K562 (cell line): ENCODE measurements at regions not wholly inside any gene's neighbourhood (a gene's known extent, or its start where the extent isn't known, plus 50 kb on each side); places are given as distances from the start of the nearest gene placed in this dataset.

Experiments
- BCL6 ChIP-seq: fragments of 250-450 bp; sonication (Bioruptor Pico); IDR thresholded peaks from 2 replicates; pipeline ENCODE4 v1.4.0; 2020
- CEBPB ChIP-seq: fragments of 450-650 bp; IDR thresholded peaks from 2 replicates; pipeline ENCODE4 v1.6.1; 2016; ENCODE audit warnings: missing genetic modification characterization, missing compliant biosample characterization
- CEBPG ChIP-seq, 3 experiments: fragments of 200-800 bp in 1 of 3; sonication (Bioruptor generic) in 1 of 3; sonication (generic) in 1 of 3; formaldehyde crosslinking in 1 of 3; IDR thresholded peaks in 2 of 3; conservative IDR thresholded peaks in 1 of 3; 2 replicates each; pipeline versions ENCODE4 v1.6.1 to v1.8.0; 2016 to 2022; ENCODE audit warnings: missing compliant biosample characterization in 2 of 3, missing genetic modification characterization in 2 of 3, mild to moderate bottlenecking in 1 of 3, missing genetic modification reagents in 1 of 3
- CHD4 ChIP-seq: fragments of 200-600 bp; sonication (generic); IDR thresholded peaks from 3 replicates; pipeline ENCODE4 v1.6.1; 2012; ENCODE audit warnings: low read depth, mild to moderate bottlenecking, mixed read lengths, low read length, inconsistent platforms; ENCODE audit not compliant: insufficient read depth, insufficient replicate concordance, poor library complexity, severe bottlenecking
- CLOCK ChIP-seq: fragments of 250-450 bp; sonication (Bioruptor Pico); IDR thresholded peaks from 2 replicates; pipeline ENCODE4 v1.4.0; 2020; ENCODE audit warnings: mild to moderate bottlenecking, moderate library complexity, borderline replicate concordance
- E2F1 ChIP-seq: sonication (generic); formaldehyde crosslinking; IDR thresholded peaks from 2 replicates; pipeline ENCODE4 v1.8.1; 2023; ENCODE audit warnings: mild to moderate bottlenecking, missing genetic modification reagents, moderate library complexity
- ERF ChIP-seq: fragments of 450-650 bp; formaldehyde crosslinking; IDR thresholded peaks from 2 replicates; pipeline ENCODE4 v1.4.0; 2020; ENCODE audit warnings: mild to moderate bottlenecking, mixed read lengths
- NR4A1 ChIP-seq, 2 experiments: fragments of 250-450 bp in 1 of 2; fragments of 450-650 bp in 1 of 2; sonication (Bioruptor Pico) in 1 of 2; IDR thresholded peaks; 2 replicates each; pipeline versions ENCODE4 v1.4.0 to v1.6.1; 2016 to 2020; ENCODE audit warnings: mild to moderate bottlenecking in 2 of 2, missing compliant biosample characterization in 1 of 2, missing genetic modification characterization in 1 of 2, moderate library complexity in 1 of 2
- PRMT5 ChIP-seq: sonication (generic); formaldehyde crosslinking; IDR thresholded peaks from 2 replicates; pipeline ENCODE4 v1.5.0; 2020; ENCODE audit warnings: missing genetic modification reagents
- SLC30A9 ChIP-seq: fragments of 250-450 bp; sonication (Bioruptor Pico); IDR thresholded peaks from 2 replicates; pipeline ENCODE4 v1.8.0; 2022; ENCODE audit warnings: mild to moderate bottlenecking, moderate library complexity
- USF1 ChIP-seq: sonication (generic); formaldehyde crosslinking; IDR thresholded peaks from 2 replicates; pipeline ENCODE4 v1.9.0; 2022; ENCODE audit warnings: mild to moderate bottlenecking, missing genetic modification reagents
- VEZF1 ChIP-seq: fragments of 200-800 bp; sonication (Bioruptor generic); IDR thresholded peaks from 2 replicates; pipeline ENCODE4 v1.6.1; 2017; ENCODE audit warnings: missing genetic modification characterization, missing compliant biosample characterization
- ZNF134 ChIP-seq: fragments of 250-450 bp; sonication (Bioruptor Pico); conservative IDR thresholded peaks from 2 replicates; pipeline ENCODE4 v1.4.0; 2020
- ZSCAN29 ChIP-seq: fragments of 450-650 bp; IDR thresholded peaks from 2 replicates; pipeline ENCODE4 v1.6.1; 2017
- TF ChIP-seq, protein P1 (sequence below), 2 experiments: IDR thresholded peaks; 2 replicates each; pipeline ENCODE4 v1.6.1; 2012; ENCODE audit warnings: improper control_type of control experiment in 2 of 2, low read depth in 2 of 2, low read length in 2 of 2, borderline replicate concordance in 1 of 2

GRCh38 chr6:98657764-98658163, 176.6 kb upstream of the POU3F2 start (continued):
- TF ChIP-seq CEBPB (peak; percentile 91), NR4A1 (CRISPR knock-in tag; IDR thresholded peaks at IDR 0.05) (no peak), NR4A1 (tag; IDR thresholded peaks at IDR 0.05) (no peak), SLC30A9 (CRISPR knock-in tag) (no peak), ZNF134 (no peak), VEZF1 (CRISPR knock-in tag) (no peak), CEBPG (CRISPR knock-in tag; IDR thresholded peaks at IDR 0.05) (peak; percentile 79), CEBPG (tag; conservative IDR thresholded peaks at IDR 0.05 in 1 of 2, IDR thresholded peaks at IDR 0.05 in 1 of 2) (peak; percentile 46 to 86; a peak in 3 of 4 replicates), ZSCAN29 (no peak), E2F1 (CRISPR knock-in tag) (no peak), BCL6 (CRISPR knock-in tag) (no peak), USF1 (no peak), CHD4 (no peak), ERF (CRISPR knock-in tag) (no peak), PRMT5 (0 out of 2 replicates have a peak, but pooled peaks have one; percentile 59), CLOCK (no peak)
- TF ChIP-seq, protein P1, sequence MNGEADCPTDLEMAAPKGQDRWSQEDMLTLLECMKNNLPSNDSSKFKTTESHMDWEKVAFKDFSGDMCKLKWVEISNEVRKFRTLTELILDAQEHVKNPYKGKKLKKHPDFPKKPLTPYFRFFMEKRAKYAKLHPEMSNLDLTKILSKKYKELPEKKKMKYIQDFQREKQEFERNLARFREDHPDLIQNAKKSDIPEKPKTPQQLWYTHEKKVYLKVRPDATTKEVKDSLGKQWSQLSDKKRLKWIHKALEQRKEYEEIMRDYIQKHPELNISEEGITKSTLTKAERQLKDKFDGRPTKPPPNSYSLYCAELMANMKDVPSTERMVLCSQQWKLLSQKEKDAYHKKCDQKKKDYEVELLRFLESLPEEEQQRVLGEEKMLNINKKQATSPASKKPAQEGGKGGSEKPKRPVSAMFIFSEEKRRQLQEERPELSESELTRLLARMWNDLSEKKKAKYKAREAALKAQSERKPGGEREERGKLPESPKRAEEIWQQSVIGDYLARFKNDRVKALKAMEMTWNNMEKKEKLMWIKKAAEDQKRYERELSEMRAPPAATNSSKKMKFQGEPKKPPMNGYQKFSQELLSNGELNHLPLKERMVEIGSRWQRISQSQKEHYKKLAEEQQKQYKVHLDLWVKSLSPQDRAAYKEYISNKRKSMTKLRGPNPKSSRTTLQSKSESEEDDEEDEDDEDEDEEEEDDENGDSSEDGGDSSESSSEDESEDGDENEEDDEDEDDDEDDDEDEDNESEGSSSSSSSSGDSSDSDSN (IDR thresholded peaks at IDR 0.05; ENCODE audit: borderline replicate concordance in 1 of 2, low read depth in 2 of 2, low read length in 2 of 2) = no peak
